ENCODE measurements at regions not wholly inside any gene's neighbourhood (a gene's known extent, or its start where the extent isn't known, plus 50 kb on each side); places are given as distances from the start of the nearest gene placed in this dataset.

GRCh38 chr17:79398441-79398840, 212.4 kb downstream of the RBFOX3 start:
- TF ChIP-seq, protein P1, sequence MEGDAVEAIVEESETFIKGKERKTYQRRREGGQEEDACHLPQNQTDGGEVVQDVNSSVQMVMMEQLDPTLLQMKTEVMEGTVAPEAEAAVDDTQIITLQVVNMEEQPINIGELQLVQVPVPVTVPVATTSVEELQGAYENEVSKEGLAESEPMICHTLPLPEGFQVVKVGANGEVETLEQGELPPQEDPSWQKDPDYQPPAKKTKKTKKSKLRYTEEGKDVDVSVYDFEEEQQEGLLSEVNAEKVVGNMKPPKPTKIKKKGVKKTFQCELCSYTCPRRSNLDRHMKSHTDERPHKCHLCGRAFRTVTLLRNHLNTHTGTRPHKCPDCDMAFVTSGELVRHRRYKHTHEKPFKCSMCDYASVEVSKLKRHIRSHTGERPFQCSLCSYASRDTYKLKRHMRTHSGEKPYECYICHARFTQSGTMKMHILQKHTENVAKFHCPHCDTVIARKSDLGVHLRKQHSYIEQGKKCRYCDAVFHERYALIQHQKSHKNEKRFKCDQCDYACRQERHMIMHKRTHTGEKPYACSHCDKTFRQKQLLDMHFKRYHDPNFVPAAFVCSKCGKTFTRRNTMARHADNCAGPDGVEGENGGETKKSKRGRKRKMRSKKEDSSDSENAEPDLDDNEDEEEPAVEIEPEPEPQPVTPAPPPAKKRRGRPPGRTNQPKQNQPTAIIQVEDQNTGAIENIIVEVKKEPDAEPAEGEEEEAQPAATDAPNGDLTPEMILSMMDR (IDR thresholded peaks at IDR 0.05; ENCODE audit: insufficient read depth, low read depth, low read length): no peak
- CTCF ChIA-PET: interaction anchor here (1.9 kb wide), 1 partner anchor 334 kb away, joined by 4 read pairs; no protein-coding TSS in a partner anchor

GRCh38 chr17:79396696-79397095, 214.2 kb downstream of the RBFOX3 start:
- TF ChIP-seq, protein P1 (IDR thresholded peaks at IDR 0.05; ENCODE audit: insufficient read depth, low read depth, low read length): no peak
- Histone ChIP-seq H3K36me3 (ENCODE audit: control insufficient read depth, insufficient read depth, low read length) (no peaks in the 10 kb centered on the region), H3K4me3 (ENCODE audit: low read depth, low read length) (no peak overlapping the region), H3K27me3 (ENCODE audit: control insufficient read depth, insufficient read depth, low read length) (peaks cover 23% of the 10 kb centered on the region)
- CTCF ChIA-PET: interaction anchor here (0.6 to 8.3 kb wide), 7 partner anchors 31 to 379 kb away, joined by 3 to 181 read pairs (median 4); no protein-coding TSS in a partner anchor
- POLR2A ChIA-PET: no interaction called here
- no peak for DNase-seq (ENCODE audit: low read depth)

More at GRCh38 chr17:79398441-79398840, 212.4 kb downstream of the RBFOX3 start:
- DNase-seq (ENCODE audit: low read depth): no peak
- Histone ChIP-seq H3K36me3 (ENCODE audit: control insufficient read depth, insufficient read depth, low read length) (no peaks in the 10 kb centered on the region), H3K27me3 (ENCODE audit: control insufficient read depth, insufficient read depth, low read length) (peaks cover 19% of the 10 kb centered on the region), H3K4me3 (ENCODE audit: low read depth, low read length) (no peak overlapping the region)
- POLR2A ChIA-PET: no interaction called here

GRCh38 chr17:79395545-79395944, 215.3 kb downstream of the RBFOX3 start:
- POLR2A ChIA-PET: no interaction called here
- H3K4me3 ChIP-seq (ENCODE audit: low read depth, low read length): no peak overlapping the region
- DNase-seq (ENCODE audit: low read depth): no peak
- peaks cover 27% of the 10 kb centered on the region for H3K27me3 ChIP-seq (ENCODE audit: control insufficient read depth, insufficient read depth, low read length)
- TF ChIP-seq, protein P1 (IDR thresholded peaks at IDR 0.05; ENCODE audit: insufficient read depth, low read depth, low read length): no peak
- CTCF ChIA-PET: interaction anchor here (0.5 to 8.3 kb wide), 7 partner anchors 11 to 377 kb away, joined by 3 to 181 read pairs (median 8); no protein-coding TSS in a partner anchor
- no peaks in the 10 kb centered on the region for H3K36me3 ChIP-seq (ENCODE audit: control insufficient read depth, insufficient read depth, low read length)

DNA sequence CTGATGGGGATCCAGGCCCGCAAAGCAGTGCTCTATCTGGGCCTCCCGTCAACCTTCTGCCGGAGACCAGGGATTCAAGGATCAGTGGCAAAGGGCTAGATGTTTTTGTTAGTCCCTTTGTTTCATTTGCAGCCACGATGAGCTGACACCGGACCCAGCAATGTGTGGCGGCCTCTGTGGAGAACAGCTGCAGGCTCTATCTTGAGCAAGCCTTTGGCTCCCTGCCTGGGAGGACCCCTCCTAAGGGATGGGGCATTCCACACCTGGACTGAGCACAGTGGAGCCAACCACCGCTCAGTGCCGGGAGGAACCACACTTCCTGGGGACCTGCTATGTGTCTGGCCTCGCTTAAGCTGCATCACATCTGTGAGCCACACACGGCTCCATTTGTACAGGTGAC, 215.8 kb downstream of the RBFOX3 start:
- ChIA-PET CTCF (interaction anchor here (0.5 to 8.3 kb wide), 8 partner anchors 9 to 377 kb away, joined by 3 to 181 read pairs (median 10); no protein-coding TSS in a partner anchor), POLR2A (no interaction called here)
- DNase-seq (ENCODE audit: low read depth): no peak
- Histone ChIP-seq H3K36me3 (ENCODE audit: control insufficient read depth, insufficient read depth, low read length) (no peaks in the 10 kb centered on the region), H3K4me3 (ENCODE audit: low read depth, low read length) (no peak overlapping the region), H3K27me3 (ENCODE audit: control insufficient read depth, insufficient read depth, low read length) (peaks cover 23% of the 10 kb centered on the region)
- TF ChIP-seq, protein P1 (IDR thresholded peaks at IDR 0.05; ENCODE audit: insufficient read depth, low read depth, low read length): no peak

- Histone ChIP-seq H3K27me3 (ENCODE audit: control insufficient read depth, insufficient read depth, low read length) (peaks cover 18% of the 10 kb centered on the region), H3K4me3 (ENCODE audit: low read depth, low read length) (no peak overlapping the region), H3K36me3 (ENCODE audit: control insufficient read depth, insufficient read depth, low read length) (no peaks in the 10 kb centered on the region)
- TF ChIP-seq, protein P1 (IDR thresholded peaks at IDR 0.05; ENCODE audit: insufficient read depth, low read depth, low read length): peak; percentile 98
- DNase-seq (ENCODE audit: low read depth): no peak
- ChIA-PET CTCF (interaction anchor here (0.6 to 8.3 kb wide), 35 partner anchors 9 to 402 kb away, joined by 3 to 181 read pairs (median 4); no protein-coding TSS in a partner anchor), POLR2A (interaction anchor here (1.2 kb wide), 1 partner anchor 306 kb away, joined by 3 read pairs; no protein-coding TSS in a partner anchor)
Observed at GRCh38 chr17:79393358-79394052, 217.3 kb downstream of the RBFOX3 start.

Measured in BJ (cell line).